ENCODE measurements at regions not wholly inside any gene's neighbourhood (a gene's known extent, or its start where the extent isn't known, plus 50 kb on each side); places are given as distances from the start of the nearest gene placed in this dataset.

- Mint-ChIP-seq H3K36me3 (no peaks in the 10 kb centered on the region), H3K4me1 (no peaks in the 10 kb centered on the region), H3K27me3 (no peaks in the 10 kb centered on the region), H3K27ac (no peak overlapping the region), H3K4me3 (no peak overlapping the region), H3K9me3 (peaks cover 0 to 16% (median 9%) of the 10 kb centered on the region in 5 donors)
- no peak overlapping the region for H3K4me3 ChIP-seq (ENCODE audit: low read length)
- ChIA-PET CTCF (no interaction called here), POLR2A (no interaction called here)
- H3K36me3 ChIP-seq (ENCODE audit: insufficient read depth, low read length): no peaks in the 10 kb centered on the region
- no peak for DNase-seq
- H3K4me1 ChIP-seq (ENCODE audit: insufficient read depth, low read length): no peaks in the 10 kb centered on the region
- no peaks in the 10 kb centered on the region for H3K27me3 ChIP-seq (ENCODE audit: insufficient read depth, low read length, poor library complexity, severe bottlenecking)
- no peaks in the 10 kb centered on the region for H3K9me3 ChIP-seq (ENCODE audit: low read length)
- H3K27ac ChIP-seq (ENCODE audit: low read depth, low read length): no peak overlapping the region
Measured at GRCh38 chr16:5776876-5777275, 679.3 kb upstream of the EEF2KMT start.

GRCh38 chr16:5775916-5776315 is 678.3 kb upstream of the EEF2KMT start:
- H3K9me3 Mint-ChIP-seq: peaks cover 0 to 18% (median 9%) of the 10 kb centered on the region in 5 donors
- no peaks in the 10 kb centered on the region for H3K4me1 ChIP-seq (ENCODE audit: insufficient read depth, low read length)
- POLR2A ChIA-PET: no interaction called here
- H3K36me3 ChIP-seq (ENCODE audit: insufficient read depth, low read length): no peaks in the 10 kb centered on the region
- H3K4me3 ChIP-seq (ENCODE audit: low read length): no peak overlapping the region
- no peak for DNase-seq
- no peak overlapping the region for H3K4me3 Mint-ChIP-seq
- H3K9me3 ChIP-seq (ENCODE audit: low read length): no peaks in the 10 kb centered on the region
- H3K27ac ChIP-seq (ENCODE audit: low read depth, low read length): no peak overlapping the region
- H3K27me3 Mint-ChIP-seq: no peaks in the 10 kb centered on the region
- H3K36me3 Mint-ChIP-seq: no peaks in the 10 kb centered on the region
- peak overlapping the region in 1 of 8 donors; percentile 11 for H3K27ac Mint-ChIP-seq
- CTCF ChIA-PET: no interaction called here
- no peaks in the 10 kb centered on the region for H3K4me1 Mint-ChIP-seq
- no peaks in the 10 kb centered on the region for H3K27me3 ChIP-seq (ENCODE audit: insufficient read depth, low read length, poor library complexity, severe bottlenecking)

GRCh38 chr16:5770118-5770517 is 672.5 kb upstream of the EEF2KMT start:
- Histone ChIP-seq H3K36me3 (ENCODE audit: insufficient read depth, low read length) (no peaks in the 10 kb centered on the region), H3K4me3 (ENCODE audit: low read length) (no peak overlapping the region), H3K27ac (ENCODE audit: low read depth, low read length) (no peak overlapping the region), H3K4me1 (ENCODE audit: insufficient read depth, low read length) (no peaks in the 10 kb centered on the region), H3K9me3 (ENCODE audit: low read length) (no peaks in the 10 kb centered on the region), H3K27me3 (ENCODE audit: insufficient read depth, low read length, poor library complexity, severe bottlenecking) (no peaks in the 10 kb centered on the region)
- no peak overlapping the region for H3K4me3 Mint-ChIP-seq
- no peaks in the 10 kb centered on the region for H3K4me1 Mint-ChIP-seq
- ChIA-PET POLR2A (no interaction called here), CTCF (no interaction called here)
- peaks cover 0 to 2% of the 10 kb centered on the region in 2 donors for H3K27me3 Mint-ChIP-seq
- H3K9me3 Mint-ChIP-seq: peaks cover 8 to 17% (median 16%) of the 10 kb centered on the region in 5 donors
- no peak overlapping the region for H3K27ac Mint-ChIP-seq
- no peak for DNase-seq
- H3K36me3 Mint-ChIP-seq: no peaks in the 10 kb centered on the region

- DNase-seq: no peak
- ChIA-PET CTCF (no interaction called here), POLR2A (no interaction called here)
Measured at GRCh38 chr16:5769513-5769912, 671.9 kb upstream of the EEF2KMT start.

GRCh38 chr16:5768445-5768844 is 670.9 kb upstream of the EEF2KMT start:
- Histone ChIP-seq H3K4me1 (ENCODE audit: insufficient read depth, low read length) (no peaks in the 10 kb centered on the region), H3K27ac (ENCODE audit: low read depth, low read length) (no peak overlapping the region), H3K36me3 (ENCODE audit: insufficient read depth, low read length) (no peaks in the 10 kb centered on the region), H3K27me3 (ENCODE audit: insufficient read depth, low read length, poor library complexity, severe bottlenecking) (no peaks in the 10 kb centered on the region), H3K9me3 (ENCODE audit: low read length) (no peaks in the 10 kb centered on the region), H3K4me3 (ENCODE audit: low read length) (no peak overlapping the region)
- Mint-ChIP-seq H3K27ac (no peak overlapping the region), H3K4me3 (no peak overlapping the region), H3K27me3 (peaks cover 0 to 2% of the 10 kb centered on the region in 2 donors), H3K4me1 (no peaks in the 10 kb centered on the region), H3K36me3 (no peaks in the 10 kb centered on the region), H3K9me3 (peaks cover 2 to 17% (median 15%) of the 10 kb centered on the region in 5 donors)
- no peak for DNase-seq
- ChIA-PET CTCF (no interaction called here), POLR2A (no interaction called here)

More at GRCh38 chr16:5769513-5769912, 671.9 kb upstream of the EEF2KMT start:
- no peak overlapping the region for H3K4me3 Mint-ChIP-seq
- Histone ChIP-seq H3K27ac (ENCODE audit: low read depth, low read length) (no peak overlapping the region), H3K9me3 (ENCODE audit: low read length) (no peaks in the 10 kb centered on the region), H3K4me1 (ENCODE audit: insufficient read depth, low read length) (no peaks in the 10 kb centered on the region), H3K4me3 (ENCODE audit: low read length) (no peak overlapping the region), H3K27me3 (ENCODE audit: insufficient read depth, low read length, poor library complexity, severe bottlenecking) (no peaks in the 10 kb centered on the region), H3K36me3 (ENCODE audit: insufficient read depth, low read length) (no peaks in the 10 kb centered on the region)
- peaks cover 8 to 17% (median 15%) of the 10 kb centered on the region in 5 donors for H3K9me3 Mint-ChIP-seq
- H3K27ac Mint-ChIP-seq: no peak overlapping the region
- H3K27me3 Mint-ChIP-seq: peaks cover 0 to 2% of the 10 kb centered on the region in 2 donors
- no peaks in the 10 kb centered on the region for H3K4me1 Mint-ChIP-seq
- H3K36me3 Mint-ChIP-seq: no peaks in the 10 kb centered on the region

GRCh38 chr16:5763176-5763575 is 665.6 kb upstream of the EEF2KMT start:
- Mint-ChIP-seq H3K9me3 (peaks cover 0 to 8% (median 4%) of the 10 kb centered on the region in 5 donors), H3K27ac (no peak overlapping the region), H3K4me1 (no peaks in the 10 kb centered on the region), H3K36me3 (no peaks in the 10 kb centered on the region), H3K27me3 (no peaks in the 10 kb centered on the region), H3K4me3 (no peak overlapping the region)
- no peaks in the 10 kb centered on the region for H3K27me3 ChIP-seq (ENCODE audit: insufficient read depth, low read length, poor library complexity, severe bottlenecking)
- DNase-seq: no peak
- H3K4me3 ChIP-seq (ENCODE audit: low read length): no peak overlapping the region
- H3K36me3 ChIP-seq (ENCODE audit: insufficient read depth, low read length): no peaks in the 10 kb centered on the region
- ChIA-PET POLR2A (no interaction called here), CTCF (no interaction called here)
- H3K4me1 ChIP-seq (ENCODE audit: insufficient read depth, low read length): no peaks in the 10 kb centered on the region
- no peaks in the 10 kb centered on the region for H3K9me3 ChIP-seq (ENCODE audit: low read length)
- H3K27ac ChIP-seq (ENCODE audit: low read depth, low read length): no peak overlapping the region

GRCh38 chr16:5762362-5762761 is 664.8 kb upstream of the EEF2KMT start:
- no peak overlapping the region for H3K4me3 ChIP-seq (ENCODE audit: low read length)
- Mint-ChIP-seq H3K4me1 (no peaks in the 10 kb centered on the region), H3K27me3 (no peaks in the 10 kb centered on the region), H3K27ac (no peak overlapping the region), H3K9me3 (peaks cover 0 to 9% (median 4%) of the 10 kb centered on the region in 5 donors), H3K4me3 (no peak overlapping the region), H3K36me3 (no peaks in the 10 kb centered on the region)
- no peaks in the 10 kb centered on the region for H3K9me3 ChIP-seq (ENCODE audit: low read length)
- no peak overlapping the region for H3K27ac ChIP-seq (ENCODE audit: low read depth, low read length)
- H3K27me3 ChIP-seq (ENCODE audit: insufficient read depth, low read length, poor library complexity, severe bottlenecking): no peaks in the 10 kb centered on the region
- no peaks in the 10 kb centered on the region for H3K4me1 ChIP-seq (ENCODE audit: insufficient read depth, low read length)
- DNase-seq: no peak
- no peaks in the 10 kb centered on the region for H3K36me3 ChIP-seq (ENCODE audit: insufficient read depth, low read length)
- CTCF ChIA-PET: no interaction called here
- POLR2A ChIA-PET: no interaction called here

- ChIA-PET POLR2A (no interaction called here), CTCF (no interaction called here)
- Mint-ChIP-seq H3K4me3 (no peak overlapping the region), H3K4me1 (no peaks in the 10 kb centered on the region), H3K27me3 (no peaks in the 10 kb centered on the region), H3K27ac (no peak overlapping the region), H3K9me3 (peaks cover 3 to 9% (median 4%) of the 10 kb centered on the region in 5 donors), H3K36me3 (no peaks in the 10 kb centered on the region)
- H3K36me3 ChIP-seq (ENCODE audit: insufficient read depth, low read length): no peaks in the 10 kb centered on the region
- no peak overlapping the region for H3K27ac ChIP-seq (ENCODE audit: low read depth, low read length)
- no peaks in the 10 kb centered on the region for H3K9me3 ChIP-seq (ENCODE audit: low read length)
- H3K27me3 ChIP-seq (ENCODE audit: insufficient read depth, low read length, poor library complexity, severe bottlenecking): no peaks in the 10 kb centered on the region
- H3K4me3 ChIP-seq (ENCODE audit: low read length): no peak overlapping the region
- no peaks in the 10 kb centered on the region for H3K4me1 ChIP-seq (ENCODE audit: insufficient read depth, low read length)
- no peak for DNase-seq
Measured at GRCh38 chr16:5761592-5761991, 664.0 kb upstream of the EEF2KMT start.

GRCh38 chr16:5758281-5758680 is 660.7 kb upstream of the EEF2KMT start:
- H3K27me3 Mint-ChIP-seq: peaks cover 0 to 2% of the 10 kb centered on the region in 2 donors

More at GRCh38 chr16:5758281-5758680, 660.7 kb upstream of the EEF2KMT start:
- Histone ChIP-seq H3K9me3 (ENCODE audit: low read length) (no peaks in the 10 kb centered on the region), H3K27me3 (ENCODE audit: insufficient read depth, low read length, poor library complexity, severe bottlenecking) (no peaks in the 10 kb centered on the region), H3K36me3 (ENCODE audit: insufficient read depth, low read length) (no peaks in the 10 kb centered on the region), H3K4me1 (ENCODE audit: insufficient read depth, low read length) (no peaks in the 10 kb centered on the region), H3K27ac (ENCODE audit: low read depth, low read length) (no peak overlapping the region), H3K4me3 (ENCODE audit: low read length) (no peak overlapping the region)
- POLR2A ChIA-PET: no interaction called here
- H3K4me1 Mint-ChIP-seq: no peaks in the 10 kb centered on the region
- CTCF ChIA-PET: no interaction called here
- H3K9me3 Mint-ChIP-seq: peaks cover 3 to 11% (median 3%) of the 10 kb centered on the region in 5 donors
- no peak overlapping the region for H3K27ac Mint-ChIP-seq
- no peak for DNase-seq
- no peaks in the 10 kb centered on the region for H3K36me3 Mint-ChIP-seq
- no peak overlapping the region for H3K4me3 Mint-ChIP-seq
